DOHH2 (cell line): ENCODE measurements at regions not wholly inside any gene's neighbourhood (a gene's known extent, or its start where the extent isn't known, plus 50 kb on each side); places are given as distances from the start of the nearest gene placed in this dataset.
"Not testable (repeated sequence)": the region's sequence is repeated elsewhere in the genome, so short reads cannot be mapped to it uniquely, and the experiment has no call there.

Experiments
- H3F3A ChIP-seq: fragments of 200-600 bp; sonication (generic), shearing (Covaris generic); 2 replicates; pipeline ENCODE4 v1.6.0; 2016; ENCODE audit warnings: antibody characterized with exemption, mild to moderate bottlenecking; ENCODE audit not compliant: control insufficient read depth, insufficient read depth
- H3K27ac ChIP-seq: fragments of 200-600 bp; sonication (generic); 2 replicates; pipeline ENCODE4 v1.5.1; 2014; ENCODE audit warnings: low read depth, mild to moderate bottlenecking, low read length, moderate library complexity
- H3K27me3 ChIP-seq: fragments of 200-600 bp; sonication (generic); 2 replicates; pipeline ENCODE4 v1.6.1; 2014; ENCODE audit warnings: mild to moderate bottlenecking, low read length, mixed read lengths; ENCODE audit not compliant: control insufficient read depth
- H3K36me3 ChIP-seq: fragments of 200-600 bp; sonication (generic); 2 replicates; pipeline ENCODE4 v1.6.1; 2014; ENCODE audit warnings: mild to moderate bottlenecking, low read length, moderate library complexity, mixed read lengths; ENCODE audit not compliant: control insufficient read depth
- H3K4me1 ChIP-seq: fragments of 200-600 bp; sonication (generic); 2 replicates; pipeline ENCODE4 v1.6.1; 2014; ENCODE audit warnings: mild to moderate bottlenecking, low read length, mixed read lengths; ENCODE audit not compliant: control insufficient read depth
- H3K4me2 ChIP-seq: fragments of 200-600 bp; sonication (generic); 2 replicates; pipeline ENCODE4 v1.6.0; 2014; ENCODE audit warnings: mild to moderate bottlenecking, low read length, moderate library complexity
- H3K4me3 ChIP-seq: fragments of 200-600 bp; sonication (generic); 2 replicates; pipeline ENCODE4 v1.5.1; 2014; ENCODE audit warnings: mild to moderate bottlenecking, low read length, mixed read lengths
- H3K79me2 ChIP-seq: fragments of 200-600 bp; sonication (generic); 2 replicates; pipeline ENCODE4 v1.6.1; 2014; ENCODE audit warnings: mild to moderate bottlenecking, low read length, mixed read lengths; ENCODE audit not compliant: control insufficient read depth
- H3K9me2 ChIP-seq: fragments of 200-600 bp; sonication (generic); replicated peaks from 2 replicates; pipeline ENCODE4 v1.6.1; 2014; ENCODE audit warnings: mild to moderate bottlenecking, low read length, mixed read lengths; ENCODE audit not compliant: control insufficient read depth
- H3K9me3 ChIP-seq: fragments of 200-600 bp; sonication (generic); 2 replicates; pipeline ENCODE4 v1.6.1; 2014; ENCODE audit warnings: antibody characterized with exemption, low read length, mixed read lengths; ENCODE audit not compliant: control insufficient read depth, insufficient read depth
- H4K20me1 ChIP-seq: fragments of 200-600 bp; sonication (generic); 2 replicates; pipeline ENCODE4 v1.6.0; 2014; ENCODE audit warnings: low read depth, mild to moderate bottlenecking, antibody characterized with exemption, low read length, moderate library complexity; ENCODE audit not compliant: control insufficient read depth, insufficient read depth
- EZH2phosphoT487 ChIP-seq: fragments of 200-600 bp; sonication (generic); IDR thresholded peaks from 2 replicates; pipeline ENCODE4 v1.6.1; 2017; ENCODE audit warnings: borderline replicate concordance, mild to moderate bottlenecking, antibody characterized with exemption, low read length, moderate library complexity, mixed read lengths
- TF ChIP-seq, protein P1 (sequence below): fragments of 200-600 bp; sonication (generic); IDR thresholded peaks from one replicate; pipeline ENCODE4 v1.5.1; 2014; ENCODE audit warnings: antibody characterized with exemption, mild to moderate bottlenecking, low read depth, low read length; ENCODE audit not compliant: poor library complexity, severe bottlenecking

- H3K4me3 ChIP-seq, result no peak overlapping the region
- H3K27ac ChIP-seq, result no peak overlapping the region
- no peaks in the 10 kb centered on the region for H3K79me2 ChIP-seq
- H3K27me3 ChIP-seq, result no peaks in the 10 kb centered on the region
- H3K4me1 ChIP-seq, result no peaks in the 10 kb centered on the region
- H3F3A ChIP-seq, result no peaks in the 10 kb centered on the region
- H3K9me2 ChIP-seq, result no peaks in the 10 kb centered on the region
- TF ChIP-seq, protein P1, sequence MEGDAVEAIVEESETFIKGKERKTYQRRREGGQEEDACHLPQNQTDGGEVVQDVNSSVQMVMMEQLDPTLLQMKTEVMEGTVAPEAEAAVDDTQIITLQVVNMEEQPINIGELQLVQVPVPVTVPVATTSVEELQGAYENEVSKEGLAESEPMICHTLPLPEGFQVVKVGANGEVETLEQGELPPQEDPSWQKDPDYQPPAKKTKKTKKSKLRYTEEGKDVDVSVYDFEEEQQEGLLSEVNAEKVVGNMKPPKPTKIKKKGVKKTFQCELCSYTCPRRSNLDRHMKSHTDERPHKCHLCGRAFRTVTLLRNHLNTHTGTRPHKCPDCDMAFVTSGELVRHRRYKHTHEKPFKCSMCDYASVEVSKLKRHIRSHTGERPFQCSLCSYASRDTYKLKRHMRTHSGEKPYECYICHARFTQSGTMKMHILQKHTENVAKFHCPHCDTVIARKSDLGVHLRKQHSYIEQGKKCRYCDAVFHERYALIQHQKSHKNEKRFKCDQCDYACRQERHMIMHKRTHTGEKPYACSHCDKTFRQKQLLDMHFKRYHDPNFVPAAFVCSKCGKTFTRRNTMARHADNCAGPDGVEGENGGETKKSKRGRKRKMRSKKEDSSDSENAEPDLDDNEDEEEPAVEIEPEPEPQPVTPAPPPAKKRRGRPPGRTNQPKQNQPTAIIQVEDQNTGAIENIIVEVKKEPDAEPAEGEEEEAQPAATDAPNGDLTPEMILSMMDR, result no peak
- TF ChIP-seq EZH2phosphoT487, result no peak
- H3K9me3 ChIP-seq, result no peaks in the 10 kb centered on the region; the same call in 1 of the 2 replicates
- no peak overlapping the region for H3K4me2 ChIP-seq
- no peaks in the 10 kb centered on the region for H4K20me1 ChIP-seq
- no peaks in the 10 kb centered on the region for H3K36me3 ChIP-seq
Observed at GRCh38 chr19:28136796-28137195, 1076.2 kb downstream of the UQCRFS1 start.

GRCh38 chr19:28135825-28136224 is 1077.1 kb downstream of the UQCRFS1 start:
- Histone ChIP-seq H3K9me3 (no peaks in the 10 kb centered on the region; the same call in 1 of the 2 replicates), H3K27me3 (no peaks in the 10 kb centered on the region), H3K4me1 (no peaks in the 10 kb centered on the region), H4K20me1 (no peaks in the 10 kb centered on the region), H3K79me2 (no peaks in the 10 kb centered on the region), H3F3A (no peaks in the 10 kb centered on the region), H3K9me2 (no peaks in the 10 kb centered on the region), H3K4me3 (no peak overlapping the region), H3K36me3 (no peaks in the 10 kb centered on the region), H3K4me2 (no peak overlapping the region), H3K27ac (no peak overlapping the region)
- no peak for TF ChIP-seq EZH2phosphoT487

GRCh38 chr19:28134311-28134710 is 1078.6 kb downstream of the UQCRFS1 start:
- H3K4me3 ChIP-seq, result no peak overlapping the region
- no peak overlapping the region for H3K4me2 ChIP-seq
- H3F3A ChIP-seq, result no peaks in the 10 kb centered on the region
- no peaks in the 10 kb centered on the region for H3K79me2 ChIP-seq
- H3K9me3 ChIP-seq, result no peaks in the 10 kb centered on the region; the same call in 1 of the 2 replicates
- no peak for TF ChIP-seq EZH2phosphoT487
- no peaks in the 10 kb centered on the region for H3K36me3 ChIP-seq
- H3K4me1 ChIP-seq, result no peaks in the 10 kb centered on the region
- no peak overlapping the region for H3K27ac ChIP-seq
- H3K9me2 ChIP-seq, result no peaks in the 10 kb centered on the region
- H3K27me3 ChIP-seq, result no peaks in the 10 kb centered on the region
- no peaks in the 10 kb centered on the region for H4K20me1 ChIP-seq

DNA sequence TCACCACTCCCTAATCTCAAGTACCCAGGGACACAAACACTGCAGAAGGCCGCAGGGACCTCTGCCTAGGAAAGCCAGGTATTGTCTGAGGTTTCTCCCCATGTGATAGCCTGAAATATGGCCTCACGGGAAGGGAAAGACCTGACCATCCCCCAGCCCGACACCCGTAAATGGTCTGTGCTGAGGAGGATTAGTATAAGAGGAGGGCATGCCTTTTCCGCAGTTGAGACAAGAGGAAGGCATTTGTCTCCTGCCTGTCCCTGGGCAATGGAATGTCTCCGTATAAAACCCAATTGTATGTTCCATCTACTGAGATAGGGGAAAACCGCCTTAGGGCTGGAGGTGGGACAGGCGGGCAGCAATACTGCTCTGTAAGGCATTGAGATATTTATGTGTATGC is 1082.1 kb downstream of the UQCRFS1 start:
- not testable (repeated sequence) for H3K79me2 ChIP-seq, H3K27me3 ChIP-seq, H3K9me3 ChIP-seq, H3K4me3 ChIP-seq, H3F3A ChIP-seq, H3K9me2 ChIP-seq, H3K27ac ChIP-seq, H4K20me1 ChIP-seq, H3K4me1 ChIP-seq, H3K36me3 ChIP-seq, H3K4me2 ChIP-seq

GRCh38 chr19:28130066-28130511 is 1082.9 kb downstream of the UQCRFS1 start:
- H3K4me2 ChIP-seq, result no peak overlapping the region
- H3K79me2 ChIP-seq, result no peaks in the 10 kb centered on the region
- H4K20me1 ChIP-seq, result no peaks in the 10 kb centered on the region
- no peaks in the 10 kb centered on the region for H3K4me1 ChIP-seq
- H3K36me3 ChIP-seq, result no peaks in the 10 kb centered on the region
- no peak for TF ChIP-seq EZH2phosphoT487
- TF ChIP-seq, protein P1, result no peak
- no peaks in the 10 kb centered on the region for H3K9me2 ChIP-seq
- no peaks in the 10 kb centered on the region for H3K27me3 ChIP-seq
- H3K9me3 ChIP-seq, result no peaks in the 10 kb centered on the region
- H3F3A ChIP-seq, result no peaks in the 10 kb centered on the region
- no peak overlapping the region for H3K4me3 ChIP-seq
- H3K27ac ChIP-seq, result no peak overlapping the region
